ENCODE measurements at regions not wholly inside any gene's neighbourhood (a gene's known extent, or its start where the extent isn't known, plus 50 kb on each side); places are given as distances from the start of the nearest gene placed in this dataset.

- no peaks in the 10 kb centered on the region for H3K9me3 ChIP-seq (replicated peaks; ENCODE audit: control insufficient read depth, insufficient read depth, low read length)
- H4K20me1 ChIP-seq (replicated peaks; ENCODE audit: control insufficient read depth, extremely low read depth, insufficient read depth, low read length), result no peaks in the 10 kb centered on the region
- no peak overlapping the region for H3K9ac ChIP-seq (replicated peaks; ENCODE audit: extremely low read depth, insufficient read depth, low read length)
- H3K4me3 ChIP-seq (replicated peaks in 1 of 3; ENCODE audit: insufficient read depth in 1 of 3, low read depth in 1 of 3, low read length in 3 of 3), result no peak overlapping the region
- no peaks in the 10 kb centered on the region for H3K4me1 ChIP-seq (ENCODE audit: control insufficient read depth, extremely low read depth, insufficient read depth, low read length)
- H3K36me3 ChIP-seq (ENCODE audit: control insufficient read depth in 2 of 2, extremely low read depth in 1 of 2, insufficient read depth in 2 of 2, low read length in 2 of 2), result no peaks in the 10 kb centered on the region
- no peak for TF ChIP-seq MYC (IDR thresholded peaks at IDR 0.05; ENCODE audit: low read depth, low read length)
- TF ChIP-seq POLR2AphosphoS5 (IDR thresholded peaks at IDR 0.05; ENCODE audit: insufficient read depth, low read depth, low read length), result no peak
- TF ChIP-seq GATA2 (IDR thresholded peaks at IDR 0.05; ENCODE audit: insufficient read depth, insufficient read length, low read depth, low read length), result no peak
- TF ChIP-seq JUN (IDR thresholded peaks at IDR 0.05; ENCODE audit: borderline replicate concordance, insufficient read depth, insufficient read length, low read depth), result no peak
- TF ChIP-seq MAX (IDR thresholded peaks at IDR 0.05; ENCODE audit: insufficient read depth, insufficient read length), result no peak
- TF ChIP-seq EZH2 (IDR thresholded peaks at IDR 0.05; ENCODE audit: borderline replicate concordance, low read depth, low read length, severe bottlenecking), result no peak
- TF ChIP-seq FOS (IDR thresholded peaks at IDR 0.05; ENCODE audit: borderline replicate concordance, insufficient read depth, low read length), result no peak
- no peak overlapping the region for H3K4me2 ChIP-seq (ENCODE audit: insufficient read depth, low read length)
- intact Hi-C loops (cut with micrococcal nuclease), result no loop called here
- DNase-seq (ENCODE audit: low read depth, low spot score) (no peak), FAIRE-seq (peak; percentile 59)
- no peaks in the 10 kb centered on the region for H3K27me3 ChIP-seq (ENCODE audit: control insufficient read depth in 2 of 2, insufficient read depth in 2 of 2, low read length in 2 of 2)
- H3K79me2 ChIP-seq (ENCODE audit: control insufficient read depth, insufficient read depth, low read length), result no peaks in the 10 kb centered on the region
- no TSS peak for BruUV-seq (replicated peaks)
- POLR2A ChIA-PET, result no interaction called here
- H3K9me1 ChIP-seq (replicated peaks; ENCODE audit: control insufficient read depth, extremely low read depth, insufficient read depth, low read length), result no peaks in the 10 kb centered on the region
- dilution Hi-C loops (cut with MboI; ENCODE audit: extremely low pct_ligation_motif_present, low sequenced_read_pairs), result no loop called here
- no peak overlapping the region for H2AFZ ChIP-seq (ENCODE audit: low read depth, low read length)
- CTCF ChIA-PET, result interaction anchor here (5.6 kb wide), 1 partner anchor 282 kb away, joined by 54 read pairs; no protein-coding TSS in a partner anchor
- no peak overlapping the region for H3K27ac ChIP-seq (ENCODE audit: insufficient read depth, low read depth, low read length)
Measured at GRCh38 chr17:418421-418751, 65.8 kb upstream of the RPH3AL start.

GRCh38 chr17:417691-418420 is 65.2 kb upstream of the RPH3AL start:
- ChIA-PET POLR2A (no interaction called here), CTCF (interaction anchor here (0.7 to 5.6 kb wide), 2 partner anchors 283 to 285 kb away, joined by 3 to 54 read pairs; no protein-coding TSS in a partner anchor)
- no peak overlapping the region for H3K27ac ChIP-seq (ENCODE audit: insufficient read depth, low read depth, low read length)
- H3K4me1 ChIP-seq (ENCODE audit: control insufficient read depth, extremely low read depth, insufficient read depth, low read length), result no peaks in the 10 kb centered on the region
- no TSS peak for BruUV-seq (replicated peaks)
- H3K9me3 ChIP-seq (replicated peaks; ENCODE audit: control insufficient read depth, insufficient read depth, low read length), result no peaks in the 10 kb centered on the region
- no peak for FAIRE-seq
- no peaks in the 10 kb centered on the region for H3K79me2 ChIP-seq (ENCODE audit: control insufficient read depth, insufficient read depth, low read length)
- H3K27me3 ChIP-seq (ENCODE audit: control insufficient read depth in 2 of 2, insufficient read depth in 2 of 2, low read length in 2 of 2), result no peaks in the 10 kb centered on the region
- no peak overlapping the region for H2AFZ ChIP-seq (ENCODE audit: low read depth, low read length)
- no peaks in the 10 kb centered on the region for H4K20me1 ChIP-seq (replicated peaks; ENCODE audit: control insufficient read depth, extremely low read depth, insufficient read depth, low read length)
- H3K9ac ChIP-seq (replicated peaks; ENCODE audit: extremely low read depth, insufficient read depth, low read length), result no peak overlapping the region
- H3K9me1 ChIP-seq (replicated peaks; ENCODE audit: control insufficient read depth, extremely low read depth, insufficient read depth, low read length), result no peaks in the 10 kb centered on the region
- intact Hi-C loops (cut with micrococcal nuclease) (no loop called here), dilution Hi-C loops (cut with MboI; ENCODE audit: extremely low pct_ligation_motif_present, low sequenced_read_pairs) (no loop called here)
- H3K36me3 ChIP-seq (ENCODE audit: control insufficient read depth in 2 of 2, extremely low read depth in 1 of 2, insufficient read depth in 2 of 2, low read length in 2 of 2), result no peaks in the 10 kb centered on the region
- H3K4me2 ChIP-seq (ENCODE audit: insufficient read depth, low read length), result no peak overlapping the region
- H3K4me3 ChIP-seq (replicated peaks in 1 of 3; ENCODE audit: insufficient read depth in 1 of 3, low read depth in 1 of 3, low read length in 3 of 3), result no peak overlapping the region
- no peak for DNase-seq (ENCODE audit: low read depth, low spot score)
- TF ChIP-seq POLR2A (IDR thresholded peaks at IDR 0.05; ENCODE audit: low read depth, low read length) (no peak), EZH2 (IDR thresholded peaks at IDR 0.05; ENCODE audit: borderline replicate concordance, low read depth, low read length, severe bottlenecking) (no peak), POLR2AphosphoS5 (IDR thresholded peaks at IDR 0.05; ENCODE audit: insufficient read depth, low read depth, low read length) (no peak), GATA2 (IDR thresholded peaks at IDR 0.05; ENCODE audit: insufficient read depth, insufficient read length, low read depth, low read length) (no peak), FOS (IDR thresholded peaks at IDR 0.05; ENCODE audit: borderline replicate concordance, insufficient read depth, low read length) (no peak), CTCF (IDR thresholded peaks at IDR 0.05; ENCODE audit: extremely low read depth in 1 of 2, insufficient read depth in 1 of 2, low read depth in 1 of 2, low read length in 2 of 2) (no peak), JUN (IDR thresholded peaks at IDR 0.05; ENCODE audit: borderline replicate concordance, insufficient read depth, insufficient read length, low read depth) (no peak), MAX (IDR thresholded peaks at IDR 0.05; ENCODE audit: insufficient read depth, insufficient read length) (no peak), MYC (IDR thresholded peaks at IDR 0.05; ENCODE audit: low read depth, low read length) (no peak)

All from endothelial cell of umbilical vein (primary cell).